ENCODE measurements at regions not wholly inside any gene's neighbourhood (a gene's known extent, or its start where the extent isn't known, plus 50 kb on each side); places are given as distances from the start of the nearest gene placed in this dataset.

- no peak for DNase-seq
- Histone ChIP-seq H3F3A (ENCODE audit: insufficient read depth, low read depth) (no peaks in the 10 kb centered on the region), H3K9me2 (ENCODE audit: insufficient read depth) (no peaks in the 10 kb centered on the region), H3K9me3 (ENCODE audit: insufficient read depth, low read depth) (no peaks in the 10 kb centered on the region), H3K4me1 (replicated peaks; ENCODE audit: insufficient read depth) (no peaks in the 10 kb centered on the region), H4K20me1 (ENCODE audit: insufficient read depth) (no peaks in the 10 kb centered on the region; the same call in 1 of the 2 replicates), H3K79me2 (ENCODE audit: low read depth) (no peaks in the 10 kb centered on the region), H3K27me3 (ENCODE audit: insufficient read depth, low read depth) (peaks cover 9% of the 10 kb centered on the region), H3K27ac (no peak overlapping the region), H3K4me2 (0 out of 2 replicates have a peak overlapping the region, but pooled peaks have one; percentile 6), H3K36me3 (ENCODE audit: low read depth) (no peaks in the 10 kb centered on the region), H2AFZ (peak overlapping the region; percentile 46; the same call in 1 of the 2 replicates), H3K4me3 (no peak overlapping the region)
- CTCF ChIA-PET = no interaction called here
- BruUV-seq (replicated peaks) = no TSS peak
- POLR2A ChIA-PET (ENCODE audit: unreplicated experiment) = no interaction called here
- intact Hi-C loops (cut with micrococcal nuclease; ENCODE audit: unreplicated experiment) = no loop called here
- TF ChIP-seq EZH2 (IDR thresholded peaks at IDR 0.05; ENCODE audit: low read depth) (no peak), CTCF (conservative IDR thresholded peaks at IDR 0.05) (no peak)
Measured at GRCh38 chr10:59538623-59539022, 171.0 kb downstream of the SLC16A9 start.

DNA sequence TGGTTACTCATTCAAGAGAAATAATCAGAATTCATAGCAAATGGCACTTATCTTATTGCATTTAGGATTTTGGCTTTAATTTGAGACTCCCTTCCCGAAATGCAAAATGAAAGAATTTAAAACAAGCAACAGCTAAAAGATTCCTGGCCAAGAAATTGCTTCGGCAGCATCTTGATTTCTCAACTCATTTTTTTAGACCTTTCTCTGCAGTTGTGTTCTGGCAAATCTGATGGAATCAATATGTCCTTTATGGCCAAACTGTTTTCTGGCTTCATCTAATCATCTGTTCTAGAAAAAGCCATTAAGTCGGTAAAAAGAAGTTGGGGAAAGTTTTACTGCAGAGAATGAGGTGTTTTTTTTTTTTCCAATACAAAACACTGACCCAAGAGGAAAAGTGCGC lies 172.1 kb downstream of the SLC16A9 start:
- no TSS peak for BruUV-seq (replicated peaks)
- intact Hi-C loops (cut with micrococcal nuclease; ENCODE audit: unreplicated experiment) = no loop called here

GRCh38 chr10:59536167-59537014 lies 173.3 kb downstream of the SLC16A9 start:
- ChIA-PET CTCF (no interaction called here), POLR2A (ENCODE audit: unreplicated experiment) (no interaction called here)
- no peak overlapping the region for H2AFZ ChIP-seq
- no peaks in the 10 kb centered on the region for H3K79me2 ChIP-seq (ENCODE audit: low read depth)
- no peak for DNase-seq
- H3K27ac ChIP-seq = no peak overlapping the region
- no peaks in the 10 kb centered on the region for H3F3A ChIP-seq (ENCODE audit: insufficient read depth, low read depth)
- BruUV-seq (replicated peaks) = no TSS peak
- no peaks in the 10 kb centered on the region for H3K9me3 ChIP-seq (ENCODE audit: insufficient read depth, low read depth)
- H3K4me2 ChIP-seq = no peak overlapping the region
- H3K27me3 ChIP-seq (ENCODE audit: insufficient read depth, low read depth) = peaks cover 9% of the 10 kb centered on the region
- H3K36me3 ChIP-seq (ENCODE audit: low read depth) = no peaks in the 10 kb centered on the region
- H4K20me1 ChIP-seq (ENCODE audit: insufficient read depth) = no peaks in the 10 kb centered on the region; the same call in 1 of the 2 replicates
- H3K9me2 ChIP-seq (ENCODE audit: insufficient read depth) = no peaks in the 10 kb centered on the region
- H3K4me1 ChIP-seq (replicated peaks; ENCODE audit: insufficient read depth) = no peaks in the 10 kb centered on the region
- H3K4me3 ChIP-seq = no peak overlapping the region
- TF ChIP-seq CTCF (conservative IDR thresholded peaks at IDR 0.05) (no peak), EZH2 (IDR thresholded peaks at IDR 0.05; ENCODE audit: low read depth) (no peak)
- intact Hi-C loops (cut with micrococcal nuclease; ENCODE audit: unreplicated experiment) = no loop called here

More for the DNA sequence above, 172.1 kb downstream of the SLC16A9 start:
- Histone ChIP-seq H3K4me2 (no peak overlapping the region), H4K20me1 (ENCODE audit: insufficient read depth) (no peaks in the 10 kb centered on the region; the same call in 1 of the 2 replicates), H3K27me3 (ENCODE audit: insufficient read depth, low read depth) (peaks cover 9% of the 10 kb centered on the region), H3K4me3 (no peak overlapping the region), H3K9me3 (ENCODE audit: insufficient read depth, low read depth) (no peaks in the 10 kb centered on the region), H3K9me2 (ENCODE audit: insufficient read depth) (no peaks in the 10 kb centered on the region), H3K4me1 (replicated peaks; ENCODE audit: insufficient read depth) (no peaks in the 10 kb centered on the region), H2AFZ (no peak overlapping the region), H3K79me2 (ENCODE audit: low read depth) (no peaks in the 10 kb centered on the region), H3K27ac (no peak overlapping the region), H3F3A (ENCODE audit: insufficient read depth, low read depth) (no peaks in the 10 kb centered on the region), H3K36me3 (ENCODE audit: low read depth) (no peaks in the 10 kb centered on the region)
- ChIA-PET CTCF (no interaction called here), POLR2A (ENCODE audit: unreplicated experiment) (no interaction called here)
- TF ChIP-seq CTCF (conservative IDR thresholded peaks at IDR 0.05) (no peak), EZH2 (IDR thresholded peaks at IDR 0.05; ENCODE audit: low read depth) (no peak)
- no peak for DNase-seq
